K562 (cell line): ENCODE measurements at regions not wholly inside any gene's neighbourhood (a gene's known extent, or its start where the extent isn't known, plus 50 kb on each side); places are given as distances from the start of the nearest gene placed in this dataset.

Experiments
- ATAC-seq: fragments of 200-7000 bp; cut with Tn5 transposase; 3 replicates; pipeline ENCODE4 v1.9.1; 2020; ENCODE audit warnings: moderate library complexity
- BruUV-seq: library from RNA; stranded (reverse); fragments of 400-500 nt; replicated peaks from 2 replicates; lab custom pipeline; 2021; lab: Mats Ljungman, UMichigan
- CTCF ChIA-PET: fragments of 300-600 bp; formaldehyde crosslinking; extraction: SDS; loops from one replicate; lab custom pipeline; 2021; ENCODE audit warnings: low intra/inter-chr PET ratio; lab: Yijun Ruan, JAX
- POLR2A ChIA-PET: fragments of 300-600, 350-650 bp; sonication (Branson Sonifier 250); formaldehyde crosslinking; extraction: SDS; loops from one replicate; lab custom pipeline; 2021; ENCODE audit warnings: antibody characterized with exemption, inconsistent platforms; lab: Yijun Ruan, JAX
- DNase-seq, 4 experiments: peaks; one replicate each; pipeline versions ENCODE4 v3.0.0 to v3.0.0-alpha.2; 2011 to 2018; ENCODE audit warnings: low spot score in 3 of 4, mixed read lengths in 3 of 4; ENCODE audit errors: extremely low read depth in 1 of 4
- FAIRE-seq: peaks from 2 replicates; lab custom pipeline; 2011; peaks lifted over from hg19 to GRCh38; lab: Jason Lieb, UNC
- H2AFZ ChIP-seq: 2 replicates; pipeline ENCODE4 v1.6.0; 2011; ENCODE audit warnings: low read depth, low read length, control low read depth, inconsistent platforms
- H3K27ac ChIP-seq: fragments of 200-600 bp; 3 replicates; pipeline ENCODE4 v1.8.0; 2011; ENCODE audit warnings: low read depth, mild to moderate bottlenecking, control low read depth, inconsistent platforms, low read length, moderate library complexity, mixed read lengths; ENCODE audit errors: extremely low read depth
- H3K27me3 ChIP-seq, 2 experiments: fragments of 300-600 bp in 1 of 2; 2 replicates in 1 of 2; 3 replicates in 1 of 2; pipeline versions ENCODE4 v1.6.0 to v1.8.0; 2011; ENCODE audit warnings: inconsistent platforms in 2 of 2, low read length in 2 of 2, mild to moderate bottlenecking in 1 of 2, mixed read lengths in 1 of 2, moderate library complexity in 1 of 2; ENCODE audit not compliant: control insufficient read depth in 2 of 2, insufficient read depth in 2 of 2
- H3K36me3 ChIP-seq: fragments of 300-600 bp; 3 replicates; pipeline ENCODE4 v1.8.0; 2011; ENCODE audit warnings: mild to moderate bottlenecking, low read length, inconsistent platforms; ENCODE audit not compliant: control insufficient read depth, insufficient read depth
- H3K4me1 ChIP-seq, 2 experiments: fragments of 200-600 bp in 1 of 2; replicated peaks in 1 of 2; 2 replicates in 1 of 2; 3 replicates in 1 of 2; pipeline versions ENCODE4 v1.5.1 to v1.8.0; 2011; ENCODE audit warnings: inconsistent platforms in 2 of 2, low read length in 2 of 2, mild to moderate bottlenecking in 1 of 2, mixed read lengths in 1 of 2, moderate library complexity in 1 of 2; ENCODE audit not compliant: control insufficient read depth in 2 of 2, insufficient read depth in 2 of 2
- H3K4me2 ChIP-seq: 2 replicates; pipeline ENCODE4 v1.6.1; 2011; ENCODE audit warnings: low read length, control low read depth, inconsistent platforms, mixed read lengths; ENCODE audit not compliant: insufficient read depth
- H3K4me3 ChIP-seq: fragments of 200-600 bp; sonication (generic), shearing (Covaris generic); 2 replicates; pipeline ENCODE4 v1.5.1; 2016; ENCODE audit warnings: control low read depth, inconsistent platforms
- H3K79me2 ChIP-seq: fragments of 200-600 bp; 3 replicates; pipeline ENCODE4 v1.8.0; 2011; ENCODE audit warnings: low read length, inconsistent platforms; ENCODE audit not compliant: control insufficient read depth, insufficient read depth
- H3K9ac ChIP-seq, 2 experiments: 2 replicates each; pipeline versions ENCODE4 v1.6.0 to v1.6.1; 2011; ENCODE audit warnings: low read depth in 2 of 2, low read length in 2 of 2, control low read depth in 1 of 2, inconsistent platforms in 1 of 2, mild to moderate bottlenecking in 1 of 2, mixed read lengths in 1 of 2; ENCODE audit not compliant: insufficient read depth in 1 of 2
- H3K9me1 ChIP-seq: one replicate; pipeline ENCODE4 v1.6.0; 2011; ENCODE audit warnings: inconsistent platforms, mild to moderate bottlenecking, low read length, moderate library complexity; ENCODE audit not compliant: control insufficient read depth, insufficient read depth
- H3K9me3 ChIP-seq: replicated peaks from 2 replicates; pipeline ENCODE4 v1.5.1; 2011; ENCODE audit warnings: low read depth, low read length, inconsistent platforms; ENCODE audit not compliant: control insufficient read depth, insufficient read depth
- H4K20me1 ChIP-seq: replicated peaks from 2 replicates; pipeline ENCODE4 v1.6.1; 2011; ENCODE audit warnings: low read length, inconsistent platforms, mixed read lengths; ENCODE audit not compliant: control insufficient read depth, insufficient read depth
- CREBBP ChIP-seq: IDR thresholded peaks from one replicate; pipeline ENCODE4 v1.6.1; 2012; ENCODE audit warnings: low read depth, mild to moderate bottlenecking, control low read depth, inconsistent platforms, low read length
- EGR1 ChIP-seq: fragments of 450-650 bp; conservative IDR thresholded peaks from 2 replicates; pipeline ENCODE4 v1.6.1; 2017; ENCODE audit warnings: mild to moderate bottlenecking
- PTRF ChIP-seq: fragments of 450-650 bp; IDR thresholded peaks from 2 replicates; pipeline ENCODE4 v1.6.1; 2016; ENCODE audit warnings: mild to moderate bottlenecking, missing genetic modification characterization, missing compliant biosample characterization
- SLC30A9 ChIP-seq: fragments of 250-450 bp; sonication (Bioruptor Pico); IDR thresholded peaks from 2 replicates; pipeline ENCODE4 v1.8.0; 2022; ENCODE audit warnings: mild to moderate bottlenecking, moderate library complexity
- WGBS: fragments of 100-300 bp; shearing (Covaris generic); methylation state at CpG from one replicate; pipeline ENCODE4 v1.1.6; 2016; ENCODE audit warnings: low coverage, mixed read lengths; ENCODE audit not compliant: insufficient coverage; ENCODE audit errors: missing lambda C conversion rate; 5-methylcytosine and 5-hydroxymethylcytosine counted together
- in situ Hi-C: fragments of 300-500 bp; cut with MboI; formaldehyde crosslinking; loops from 4 replicates; pipeline ENCODE4 v1.15.0; 2018; ENCODE audit warnings: inconsistent platforms, mixed read lengths
- intact Hi-C: fragments of 100-400 bp; cut with micrococcal nuclease; formaldehyde crosslinking; loops from 2 replicates; pipeline ENCODE4 v1.14.2; 2022
- TF ChIP-seq, protein P1 (sequence below): fragments of 450-650 bp; IDR thresholded peaks from 2 replicates; pipeline ENCODE4 v1.6.1; 2016; ENCODE audit warnings: low read depth, mild to moderate bottlenecking, moderate library complexity
- TF ChIP-seq, protein P2 (sequence below), 2 experiments: fragments of 450-650 bp; conservative IDR thresholded peaks; 2 replicates each; pipeline ENCODE4 v1.6.1; 2017; ENCODE audit warnings: mild to moderate bottlenecking in 2 of 2, moderate library complexity in 2 of 2

DNA sequence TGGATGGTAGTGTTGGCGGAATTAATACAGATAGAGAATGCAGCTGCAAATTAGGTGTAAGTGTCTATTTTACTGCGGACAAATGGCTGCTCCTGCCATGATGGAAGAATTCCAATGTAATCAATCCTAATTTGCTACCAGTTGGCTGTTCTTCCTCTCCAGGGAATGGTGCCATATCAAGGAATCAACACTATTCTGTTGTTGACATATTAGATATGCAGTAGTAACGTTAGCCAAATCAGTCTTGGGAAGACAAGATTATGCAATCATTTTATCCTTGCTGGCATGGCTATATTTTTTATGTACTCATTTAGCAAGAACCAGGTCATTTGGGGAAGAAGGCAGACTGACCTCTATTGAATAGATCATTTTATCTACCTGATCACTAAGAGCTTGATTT, 271.2 kb upstream of the AGA start:
- Histone ChIP-seq H3K4me3 (no peak overlapping the region), H3K9me3 (no peaks in the 10 kb centered on the region; the same call in 1 of the 2 replicates), H3K9me1 (no peaks in the 10 kb centered on the region), H3K36me3 (no peaks in the 10 kb centered on the region), H3K79me2 (no peaks in the 10 kb centered on the region), H3K9ac (no peak overlapping the region), H3K4me2 (no peak overlapping the region), H3K27ac (no peak overlapping the region), H3K27me3 (no peaks in the 10 kb centered on the region), H3K4me1 (no peaks in the 10 kb centered on the region), H2AFZ (no peak overlapping the region), H4K20me1 (no peaks in the 10 kb centered on the region)
- FAIRE-seq: no peak
- in situ Hi-C loops (no loop called here), intact Hi-C loops (no loop called here)
- no peak for ATAC-seq
- no peak for TF ChIP-seq EGR1
- TF ChIP-seq, protein P1, sequence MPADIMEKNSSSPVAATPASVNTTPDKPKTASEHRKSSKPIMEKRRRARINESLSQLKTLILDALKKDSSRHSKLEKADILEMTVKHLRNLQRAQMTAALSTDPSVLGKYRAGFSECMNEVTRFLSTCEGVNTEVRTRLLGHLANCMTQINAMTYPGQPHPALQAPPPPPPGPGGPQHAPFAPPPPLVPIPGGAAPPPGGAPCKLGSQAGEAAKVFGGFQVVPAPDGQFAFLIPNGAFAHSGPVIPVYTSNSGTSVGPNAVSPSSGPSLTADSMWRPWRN: no peak
- TF ChIP-seq CREBBP: no peak
- no peak for TF ChIP-seq PTRF (tag)
- TF ChIP-seq, protein P2, sequence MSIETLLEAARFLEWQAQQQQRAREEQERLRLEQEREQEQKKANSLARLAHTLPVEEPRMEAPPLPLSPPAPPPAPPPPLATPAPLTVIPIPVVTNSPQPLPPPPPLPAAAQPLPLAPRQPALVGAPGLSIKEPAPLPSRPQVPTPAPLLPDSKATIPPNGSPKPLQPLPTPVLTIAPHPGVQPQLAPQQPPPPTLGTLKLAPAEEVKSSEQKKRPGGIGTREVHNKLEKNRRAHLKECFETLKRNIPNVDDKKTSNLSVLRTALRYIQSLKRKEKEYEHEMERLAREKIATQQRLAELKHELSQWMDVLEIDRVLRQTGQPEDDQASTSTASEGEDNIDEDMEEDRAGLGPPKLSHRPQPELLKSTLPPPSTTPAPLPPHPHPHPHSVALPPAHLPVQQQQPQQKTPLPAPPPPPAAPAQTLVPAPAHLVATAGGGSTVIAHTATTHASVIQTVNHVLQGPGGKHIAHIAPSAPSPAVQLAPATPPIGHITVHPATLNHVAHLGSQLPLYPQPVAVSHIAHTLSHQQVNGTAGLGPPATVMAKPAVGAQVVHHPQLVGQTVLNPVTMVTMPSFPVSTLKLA (conservative IDR thresholded peaks at IDR 0.05): no peak
- TF ChIP-seq SLC30A9 (CRISPR knock-in tag): no peak
- no TSS peak for BruUV-seq
- DNase-seq: no peak
- WGBS: 3% methylated on average over 3 of the region's 3 CpGs
- ChIA-PET CTCF (no interaction called here), POLR2A (no interaction called here)
